HEK293 (cell line): ENCODE measurements at regions not wholly inside any gene's neighbourhood (a gene's known extent, or its start where the extent isn't known, plus 50 kb on each side); places are given as distances from the start of the nearest gene placed in this dataset.

Experiments
- CTCF ChIA-PET: fragments of 350-600 bp; formaldehyde crosslinking; extraction: SDS; loops from one replicate; lab custom pipeline; 2021; ENCODE audit warnings: antibody characterized with exemption; lab: Yijun Ruan, JAX
- POLR2A ChIA-PET: fragments of 300-600 bp; formaldehyde crosslinking; extraction: SDS; loops from one replicate; lab custom pipeline; 2020; ENCODE audit warnings: antibody characterized with exemption, inconsistent platforms; lab: Yijun Ruan, JAX
- H3K27ac ChIP-seq: fragments of 200-500 bp; sonication (Bioruptor generic); 2 replicates; pipeline ENCODE4 v1.5.1; 2014; ENCODE audit warnings: low read depth, low read length, control low read depth, inconsistent platforms; ENCODE audit errors: extremely low read depth
- H3K36me3 ChIP-seq, 2 experiments: fragments of 200-500 bp in 1 of 2; sonication (Bioruptor generic) in 1 of 2; 1 replicate in 1 of 2; 2 replicates in 1 of 2; pipeline ENCODE4 v1.5.1; 2014 to 2017; ENCODE audit warnings: inconsistent platforms in 2 of 2, low read length in 2 of 2; ENCODE audit not compliant: control insufficient read depth in 2 of 2, insufficient read depth in 1 of 2
- H3K4me1 ChIP-seq: fragments of 200-500 bp; sonication (Bioruptor generic); 2 replicates; pipeline ENCODE4 v1.5.1; 2014; ENCODE audit warnings: mild to moderate bottlenecking, low read length, inconsistent platforms; ENCODE audit not compliant: control insufficient read depth, insufficient read depth
- H3K4me3 ChIP-seq: 2 replicates; pipeline ENCODE4 v1.5.1; 2011; ENCODE audit warnings: low read depth, mild to moderate bottlenecking, control low read depth, low read length, moderate library complexity
- H3K9me3 ChIP-seq: fragments of 200-500 bp; sonication (Bioruptor generic); 2 replicates; pipeline ENCODE4 v1.5.1; 2014; ENCODE audit warnings: low read depth, low read length, inconsistent platforms; ENCODE audit not compliant: control insufficient read depth, insufficient read depth
- AEBP2 ChIP-seq: fragments of 450-650 bp; formaldehyde crosslinking; IDR thresholded peaks from 2 replicates; pipeline ENCODE4 v1.5.1; 2016; ENCODE audit warnings: missing biosample characterization, missing genetic modification characterization, borderline replicate concordance
- BCL11A ChIP-seq: fragments of 450-650 bp; formaldehyde crosslinking; IDR thresholded peaks from 2 replicates; pipeline ENCODE4 v1.5.1; 2016; ENCODE audit warnings: low read depth, missing biosample characterization, missing genetic modification characterization
- GLI2 ChIP-seq: fragments of 450-650 bp; formaldehyde crosslinking; IDR thresholded peaks from 2 replicates; pipeline ENCODE4; 2017; ENCODE audit warnings: missing biosample characterization, missing genetic modification characterization, low read depth, borderline replicate concordance
- PRDM4 ChIP-seq: fragments of 450-650 bp; formaldehyde crosslinking; IDR thresholded peaks from 2 replicates; pipeline ENCODE4 v1.5.1; 2017; ENCODE audit warnings: missing biosample characterization, missing genetic modification characterization
- REST ChIP-seq: fragments of 450-650 bp; formaldehyde crosslinking; IDR thresholded peaks from 2 replicates; pipeline ENCODE4 v1.5.1; 2016; ENCODE audit warnings: missing biosample characterization, missing genetic modification characterization
- WT1 ChIP-seq: fragments of 450-650 bp; formaldehyde crosslinking; IDR thresholded peaks from 2 replicates; pipeline ENCODE4 v1.5.1; 2016; ENCODE audit warnings: missing biosample characterization, missing genetic modification characterization
- ZBTB11 ChIP-seq: fragments of 450-650 bp; formaldehyde crosslinking; conservative IDR thresholded peaks from 2 replicates; pipeline ENCODE4 v1.5.1; 2016; ENCODE audit warnings: low read depth, missing biosample characterization, missing genetic modification characterization
- ZBTB26 ChIP-seq: fragments of 450-650 bp; formaldehyde crosslinking; optimal IDR thresholded peaks from 2 replicates; pipeline ENCODE3; 2016; ENCODE audit warnings: missing biosample characterization, mild to moderate bottlenecking, missing genetic modification characterization
- ZBTB44 ChIP-seq: fragments of 450-650 bp; IDR thresholded peaks from 2 replicates; pipeline ENCODE4 v1.5.1; 2018; ENCODE audit warnings: missing biosample characterization, mild to moderate bottlenecking, missing genetic modification characterization
- ZBTB48 ChIP-seq: fragments of 450-650 bp; formaldehyde crosslinking; IDR thresholded peaks from 2 replicates; pipeline ENCODE4 v1.5.1; 2016; ENCODE audit warnings: missing biosample characterization, missing genetic modification characterization
- ZFP41 ChIP-seq: fragments of 450-650 bp; formaldehyde crosslinking; IDR thresholded peaks from 2 replicates; pipeline ENCODE4 v1.5.1; 2016; ENCODE audit warnings: missing biosample characterization, missing genetic modification characterization, borderline replicate concordance
- ZIC2 ChIP-seq: fragments of 450-650 bp; formaldehyde crosslinking; IDR thresholded peaks from 2 replicates; pipeline ENCODE4 v1.5.1; 2016; ENCODE audit warnings: missing biosample characterization, missing genetic modification characterization
- ZNF121 ChIP-seq: fragments of 450-650 bp; formaldehyde crosslinking; IDR thresholded peaks from 2 replicates; pipeline ENCODE4 v1.5.1; 2016; ENCODE audit warnings: missing biosample characterization, missing genetic modification characterization
- ZNF26 ChIP-seq: fragments of 450-650 bp; formaldehyde crosslinking; IDR thresholded peaks from 2 replicates; pipeline ENCODE4 v1.5.1; 2016; ENCODE audit warnings: missing biosample characterization, missing genetic modification characterization
- ZNF324 ChIP-seq: fragments of 450-650 bp; formaldehyde crosslinking; IDR thresholded peaks from 2 replicates; pipeline ENCODE4 v1.5.1; 2016; ENCODE audit warnings: missing biosample characterization, missing genetic modification characterization
- ZNF433 ChIP-seq: fragments of 450-650 bp; formaldehyde crosslinking; IDR thresholded peaks from 2 replicates; pipeline ENCODE4 v1.5.1; 2016; ENCODE audit warnings: missing biosample characterization, missing genetic modification characterization, low read depth
- ZNF571 ChIP-seq: fragments of 450-650 bp; formaldehyde crosslinking; IDR thresholded peaks from 2 replicates; pipeline ENCODE4 v1.5.0; 2017; ENCODE audit warnings: missing biosample characterization, missing genetic modification characterization
- ZNF791 ChIP-seq: fragments of 450-650 bp; formaldehyde crosslinking; IDR thresholded peaks from 2 replicates; pipeline ENCODE4 v1.5.1; 2016; ENCODE audit warnings: missing biosample characterization, missing genetic modification characterization

GRCh38 chr22:27159016-27159415 lies 501.6 kb downstream of the MIAT start:
- no peaks in the 10 kb centered on the region for H3K9me3 ChIP-seq
- no peaks in the 10 kb centered on the region for H3K36me3 ChIP-seq
- POLR2A ChIA-PET: no interaction called here
- H3K4me1 ChIP-seq: no peaks in the 10 kb centered on the region
- TF ChIP-seq PRDM4 (tag by site-specific recombination) (no peak), AEBP2 (tag by site-specific recombination) (no peak), ZBTB44 (tag by site-specific recombination) (no peak), ZIC2 (tag by site-specific recombination) (no peak), WT1 (tag by site-specific recombination) (no peak), BCL11A (tag by site-specific recombination) (no peak), GLI2 (tag by site-specific recombination) (no peak), ZFP41 (no peak), ZNF26 (tag by site-specific recombination) (no peak), ZNF121 (tag by site-specific recombination) (no peak), ZBTB26 (tag by site-specific recombination) (no peak), ZBTB11 (tag by site-specific recombination) (no peak), ZNF324 (tag by site-specific recombination) (no peak), ZNF791 (tag by site-specific recombination) (no peak), ZBTB48 (tag by site-specific recombination) (no peak), REST (tag by site-specific recombination) (no peak), ZNF433 (no peak), ZNF571 (no peak)
- TF ChIP-seq, all 188 proteins: peak for 0
- CTCF ChIA-PET: no interaction called here
- Histone ChIP-seq H3K27ac (no peak overlapping the region), H3K4me3 (no peak overlapping the region)
